B cell (primary cell): ENCODE measurements at regions not wholly inside any gene's neighbourhood (a gene's known extent, or its start where the extent isn't known, plus 50 kb on each side); places are given as distances from the start of the nearest gene placed in this dataset.

Source experiments
- ATAC-seq: fragments of 200-7000 bp; cut with Tn5 transposase; one replicate; pipeline ENCODE4 v1.10.0; 2021; ENCODE audit warnings: low read depth, mild to moderate bottlenecking, moderate number of reproducible peaks, moderate library complexity
- CTCF ChIA-PET: fragments of 350-600 bp; sonication (Branson Sonifier 250); formaldehyde crosslinking; loops from one replicate; lab custom pipeline; 2021; ENCODE audit warnings: antibody characterized with exemption, inconsistent platforms; lab: Charles Lee
- POLR2A ChIA-PET: fragments of 350-600 bp; sonication (Branson Sonifier 250); formaldehyde crosslinking; loops from one replicate; lab custom pipeline; 2021; ENCODE audit warnings: antibody characterized with exemption; lab: Charles Lee
- DNase-seq: peaks from one replicate; pipeline ENCODE4 v3.0.0; 2013
- H2AFZ ChIP-seq: 2 replicates; pipeline ENCODE4 v1.6.1; 2012; ENCODE audit warnings: mild to moderate bottlenecking, low read depth, low read length; ENCODE audit not compliant: insufficient read depth, poor library complexity, severe bottlenecking
- H3K27ac ChIP-seq, 2 donors: 1 replicate in 1 of 2; 2 replicates in 1 of 2; pipeline ENCODE4 v1.5.1; 2012 to 2013; ENCODE audit warnings: low read length in 2 of 2, mild to moderate bottlenecking in 2 of 2, moderate library complexity in 1 of 2
- H3K27me3 ChIP-seq, 4 experiments: fragments of 200-600 bp in 1 of 4; sonication (generic) in 1 of 4; replicated peaks in 1 of 4; 1 replicate in 2 of 4; 2 replicates in 2 of 4; pipeline versions ENCODE4 v1.6.1 to v1.7.0; 2013 to 2016; ENCODE audit warnings: low read length in 3 of 4, mild to moderate bottlenecking in 2 of 4, mixed read lengths in 1 of 4, moderate library complexity in 1 of 4; ENCODE audit not compliant: insufficient read depth in 4 of 4, control insufficient read depth in 3 of 4; ENCODE audit errors: control extremely low read depth in 1 of 4
- H3K36me3 ChIP-seq, 2 experiments: replicated peaks in 1 of 2; 1 replicate in 1 of 2; 2 replicates in 1 of 2; pipeline versions ENCODE4 v1.6.1 to v1.7.1; 2013; ENCODE audit warnings: low read length in 1 of 2; ENCODE audit not compliant: insufficient read depth in 2 of 2, control insufficient read depth in 1 of 2; ENCODE audit errors: control extremely low read depth in 1 of 2, extremely low read depth in 1 of 2
- H3K4me1 ChIP-seq, 2 donors: fragments of 200-600 bp in 1 of 2; sonication (generic) in 1 of 2; 1 replicate in 1 of 2; 2 replicates in 1 of 2; pipeline versions ENCODE4 v1.5.1 to v1.6.1; 2013 to 2017; ENCODE audit warnings: low read length in 2 of 2; ENCODE audit not compliant: control insufficient read depth in 2 of 2, insufficient read depth in 2 of 2
- H3K4me2 ChIP-seq: replicated peaks from 2 replicates; pipeline ENCODE3; 2012; ENCODE audit warnings: mild to moderate bottlenecking, low read depth, low read length; ENCODE audit not compliant: poor library complexity, severe bottlenecking
- H3K4me3 ChIP-seq, 5 experiments: fragments of 200-600 bp in 1 of 5; sonication (generic) in 1 of 5; 1 replicate in 3 of 5; 2 replicates in 2 of 5; pipeline versions ENCODE4 v1.5.1 to v1.7.0; 2011 to 2016; ENCODE audit warnings: low read length in 4 of 5, mild to moderate bottlenecking in 4 of 5, low read depth in 2 of 5, control low read depth in 1 of 5, moderate library complexity in 1 of 5; ENCODE audit not compliant: insufficient read depth in 1 of 5; ENCODE audit errors: control extremely low read depth in 1 of 5, extremely low read depth in 1 of 5
- H3K79me2 ChIP-seq: fragments of 200-600 bp; sonication (generic); one replicate; pipeline ENCODE4 v1.6.0; 2016; ENCODE audit warnings: low read length; ENCODE audit not compliant: control insufficient read depth, insufficient read depth
- H3K9ac ChIP-seq: fragments of 200-600 bp; sonication (generic); 2 replicates; pipeline ENCODE4 v1.6.1; 2017; ENCODE audit warnings: mild to moderate bottlenecking, low read length, moderate library complexity
- H3K9me3 ChIP-seq, 3 donors: one replicate each; pipeline versions ENCODE4 v1.6.1 to v1.7.1; 2013; ENCODE audit warnings: low read length in 2 of 3; ENCODE audit not compliant: control insufficient read depth in 2 of 3, insufficient read depth in 1 of 3; ENCODE audit errors: control extremely low read depth in 1 of 3
- H4K20me1 ChIP-seq: 2 replicates; pipeline ENCODE4 v1.6.0; 2012; ENCODE audit warnings: mild to moderate bottlenecking, low read length; ENCODE audit not compliant: insufficient read depth, control insufficient read depth, poor library complexity, severe bottlenecking
- H3K27ac Mint-ChIP-seq: one replicate; pipeline ENCODE4 v1.8.0; 2021; ENCODE audit warnings: mixed read lengths
- H3K27me3 Mint-ChIP-seq: one replicate; pipeline ENCODE4 v1.8.0; 2021; ENCODE audit warnings: mixed read lengths
- H3K4me1 Mint-ChIP-seq: one replicate; pipeline ENCODE4 v1.8.0; 2021; ENCODE audit warnings: mixed read lengths
- H3K4me3 Mint-ChIP-seq: one replicate; pipeline ENCODE4 v1.8.0; 2021; ENCODE audit warnings: mixed read lengths
- H3K9me3 Mint-ChIP-seq: one replicate; pipeline ENCODE4 v1.8.0; 2022; ENCODE audit warnings: mixed read lengths; ENCODE audit not compliant: insufficient read depth
- EZH2 ChIP-seq: IDR thresholded peaks from 2 replicates; pipeline ENCODE4 v1.6.1; 2012; ENCODE audit warnings: borderline replicate concordance, low read depth, mild to moderate bottlenecking, moderate library complexity, low read length; ENCODE audit not compliant: insufficient read depth, poor library complexity, severe bottlenecking
- WGBS: methylation state at CpG from one replicate; pipeline ENCODE4 v1.1.5; 2013; ENCODE audit warnings: missing lambda C conversion rate; ENCODE audit not compliant: insufficient coverage; 5-methylcytosine and 5-hydroxymethylcytosine counted together
- intact Hi-C: fragments of 100-400 bp; cut with micrococcal nuclease; formaldehyde crosslinking; loops from one replicate; pipeline ENCODE4 v1.10.0; 2022
- TF ChIP-seq, protein P1 (sequence below): fragments of 200-600 bp; IDR thresholded peaks from one replicate; pipeline ENCODE4 v1.8.0; 2022; ENCODE audit warnings: antibody characterized with exemption, mild to moderate bottlenecking

DNA sequence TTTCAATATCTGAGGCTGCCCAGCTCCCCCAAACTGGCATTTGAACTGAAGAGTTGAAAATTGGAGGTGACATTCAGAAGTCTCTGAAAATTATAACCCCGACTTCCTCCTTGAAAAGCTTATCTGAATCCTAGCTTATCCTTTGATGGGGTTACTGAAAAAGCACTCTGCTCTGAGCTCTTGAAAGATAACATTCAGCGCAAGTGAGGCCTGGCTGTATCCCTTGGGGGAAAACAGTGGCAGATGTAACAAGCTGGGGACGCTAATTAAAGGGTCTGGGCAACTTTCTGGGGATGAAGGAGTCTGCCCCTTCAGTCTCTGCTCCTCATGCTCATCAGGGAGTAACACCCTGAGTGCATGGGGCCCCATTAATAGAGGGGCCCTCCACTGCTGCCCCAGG is 402.0 kb upstream of the CADM1 start:
- no peak overlapping the region for H3K9ac ChIP-seq
- 90% methylated on average over 3 of the region's 3 CpGs for WGBS
- H3K79me2 ChIP-seq, result no peaks in the 10 kb centered on the region
- no peak overlapping the region for H3K4me3 ChIP-seq
- H3K27me3 ChIP-seq, result no peaks in the 10 kb centered on the region
- DNase-seq (no peak), ATAC-seq (no peak)
- H3K9me3 ChIP-seq, result no peaks in the 10 kb centered on the region
- Mint-ChIP-seq H3K27ac (no peak overlapping the region), H3K9me3 (no peaks in the 10 kb centered on the region), H3K4me3 (no peak overlapping the region), H3K4me1 (no peaks in the 10 kb centered on the region), H3K27me3 (peaks cover 7% of the 10 kb centered on the region)
- no peak for TF ChIP-seq EZH2
- TF ChIP-seq, protein P1, sequence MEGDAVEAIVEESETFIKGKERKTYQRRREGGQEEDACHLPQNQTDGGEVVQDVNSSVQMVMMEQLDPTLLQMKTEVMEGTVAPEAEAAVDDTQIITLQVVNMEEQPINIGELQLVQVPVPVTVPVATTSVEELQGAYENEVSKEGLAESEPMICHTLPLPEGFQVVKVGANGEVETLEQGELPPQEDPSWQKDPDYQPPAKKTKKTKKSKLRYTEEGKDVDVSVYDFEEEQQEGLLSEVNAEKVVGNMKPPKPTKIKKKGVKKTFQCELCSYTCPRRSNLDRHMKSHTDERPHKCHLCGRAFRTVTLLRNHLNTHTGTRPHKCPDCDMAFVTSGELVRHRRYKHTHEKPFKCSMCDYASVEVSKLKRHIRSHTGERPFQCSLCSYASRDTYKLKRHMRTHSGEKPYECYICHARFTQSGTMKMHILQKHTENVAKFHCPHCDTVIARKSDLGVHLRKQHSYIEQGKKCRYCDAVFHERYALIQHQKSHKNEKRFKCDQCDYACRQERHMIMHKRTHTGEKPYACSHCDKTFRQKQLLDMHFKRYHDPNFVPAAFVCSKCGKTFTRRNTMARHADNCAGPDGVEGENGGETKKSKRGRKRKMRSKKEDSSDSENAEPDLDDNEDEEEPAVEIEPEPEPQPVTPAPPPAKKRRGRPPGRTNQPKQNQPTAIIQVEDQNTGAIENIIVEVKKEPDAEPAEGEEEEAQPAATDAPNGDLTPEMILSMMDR, result no peak
- intact Hi-C loops, result no loop called here
- H2AFZ ChIP-seq, result no peak overlapping the region
- no peak overlapping the region for H3K27ac ChIP-seq
- H3K4me2 ChIP-seq, result no peak overlapping the region
- no peaks in the 10 kb centered on the region for H3K4me1 ChIP-seq
- no peaks in the 10 kb centered on the region for H3K36me3 ChIP-seq
- H4K20me1 ChIP-seq, result no peaks in the 10 kb centered on the region
- ChIA-PET POLR2A (no interaction called here), CTCF (no interaction called here)

DNA sequence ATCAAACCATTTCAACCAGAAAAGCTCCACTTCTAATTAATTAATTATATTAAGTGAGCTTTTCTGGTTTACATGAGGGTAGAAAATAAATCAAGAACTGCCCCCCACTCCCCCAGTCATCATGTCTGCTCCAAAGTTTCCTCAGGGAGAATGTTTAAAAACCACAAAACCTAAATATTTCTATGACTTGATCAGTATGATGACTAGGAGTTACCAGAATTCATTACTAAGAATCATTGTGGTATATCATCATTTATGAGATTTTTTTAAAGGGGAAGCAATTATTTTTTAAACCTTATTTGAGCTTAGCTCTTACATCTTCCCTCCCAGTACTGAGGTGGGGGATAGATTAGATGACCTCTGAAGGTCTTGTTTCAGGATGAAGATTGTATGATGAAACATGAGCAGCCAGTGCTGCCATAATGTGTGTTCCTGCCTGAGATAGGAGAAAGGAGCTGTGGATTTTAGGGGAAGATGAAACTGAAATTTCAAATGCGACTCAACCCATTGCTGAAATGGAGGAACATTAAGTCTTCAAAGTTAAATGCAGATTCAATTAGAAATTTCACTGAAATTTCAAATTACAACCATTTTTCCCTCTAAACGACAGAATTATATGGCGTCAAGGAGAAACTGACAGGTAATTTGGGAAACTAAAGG is 401.3 kb upstream of the CADM1 start:
- Histone ChIP-seq H3K27me3 (no peaks in the 10 kb centered on the region), H3K4me2 (no peak overlapping the region), H3K4me3 (no peak overlapping the region), H3K27ac (no peak overlapping the region), H3K36me3 (no peaks in the 10 kb centered on the region), H3K79me2 (no peaks in the 10 kb centered on the region), H2AFZ (no peak overlapping the region), H3K9ac (no peak overlapping the region), H3K9me3 (no peaks in the 10 kb centered on the region), H3K4me1 (no peaks in the 10 kb centered on the region), H4K20me1 (no peaks in the 10 kb centered on the region)
- Mint-ChIP-seq H3K4me3 (no peak overlapping the region), H3K4me1 (no peaks in the 10 kb centered on the region), H3K9me3 (no peaks in the 10 kb centered on the region), H3K27ac (no peak overlapping the region), H3K27me3 (peaks cover 7% of the 10 kb centered on the region)
- TF ChIP-seq, protein P1, result no peak
- no peak for TF ChIP-seq EZH2
- intact Hi-C loops, result no loop called here
- ATAC-seq (no peak), DNase-seq (no peak)
- ChIA-PET POLR2A (no interaction called here), CTCF (no interaction called here)
- WGBS, result no CpG with 5 or more reads among the region's 3 CpGs
